ENCODE measurements at regions not wholly inside any gene's neighbourhood (a gene's known extent, or its start where the extent isn't known, plus 50 kb on each side); places are given as distances from the start of the nearest gene placed in this dataset.

DNA sequence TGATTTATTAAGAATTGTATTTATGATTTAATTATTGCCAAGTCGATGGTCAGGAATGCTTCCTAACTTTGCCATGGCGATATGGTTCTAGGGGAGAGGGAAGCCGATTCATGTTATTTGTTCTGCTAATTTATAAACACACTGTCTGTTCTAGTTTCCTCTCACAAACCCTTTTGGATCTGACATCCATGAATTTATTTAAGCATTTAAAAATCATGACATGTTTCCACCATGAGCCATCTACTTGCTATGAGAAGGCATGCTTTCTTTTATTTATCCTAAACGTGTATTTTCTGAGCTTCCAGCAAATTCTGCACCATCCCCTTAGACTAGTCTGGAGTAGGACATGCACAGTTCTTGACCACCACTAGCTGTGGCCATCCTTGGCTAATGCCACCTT lies 136.6 kb upstream of the STC2 start:
- no peak for TF ChIP-seq JUND (IDR thresholded peaks at IDR 0.05; ENCODE audit: low read length)
- TF ChIP-seq, protein P1, sequence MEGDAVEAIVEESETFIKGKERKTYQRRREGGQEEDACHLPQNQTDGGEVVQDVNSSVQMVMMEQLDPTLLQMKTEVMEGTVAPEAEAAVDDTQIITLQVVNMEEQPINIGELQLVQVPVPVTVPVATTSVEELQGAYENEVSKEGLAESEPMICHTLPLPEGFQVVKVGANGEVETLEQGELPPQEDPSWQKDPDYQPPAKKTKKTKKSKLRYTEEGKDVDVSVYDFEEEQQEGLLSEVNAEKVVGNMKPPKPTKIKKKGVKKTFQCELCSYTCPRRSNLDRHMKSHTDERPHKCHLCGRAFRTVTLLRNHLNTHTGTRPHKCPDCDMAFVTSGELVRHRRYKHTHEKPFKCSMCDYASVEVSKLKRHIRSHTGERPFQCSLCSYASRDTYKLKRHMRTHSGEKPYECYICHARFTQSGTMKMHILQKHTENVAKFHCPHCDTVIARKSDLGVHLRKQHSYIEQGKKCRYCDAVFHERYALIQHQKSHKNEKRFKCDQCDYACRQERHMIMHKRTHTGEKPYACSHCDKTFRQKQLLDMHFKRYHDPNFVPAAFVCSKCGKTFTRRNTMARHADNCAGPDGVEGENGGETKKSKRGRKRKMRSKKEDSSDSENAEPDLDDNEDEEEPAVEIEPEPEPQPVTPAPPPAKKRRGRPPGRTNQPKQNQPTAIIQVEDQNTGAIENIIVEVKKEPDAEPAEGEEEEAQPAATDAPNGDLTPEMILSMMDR (IDR thresholded peaks at IDR 0.05; ENCODE audit: control extremely low read depth in 1 of 3, insufficient read depth in 1 of 3, low read depth in 1 of 3, low read length in 3 of 3), result no peak
- TF ChIP-seq, protein P2, sequence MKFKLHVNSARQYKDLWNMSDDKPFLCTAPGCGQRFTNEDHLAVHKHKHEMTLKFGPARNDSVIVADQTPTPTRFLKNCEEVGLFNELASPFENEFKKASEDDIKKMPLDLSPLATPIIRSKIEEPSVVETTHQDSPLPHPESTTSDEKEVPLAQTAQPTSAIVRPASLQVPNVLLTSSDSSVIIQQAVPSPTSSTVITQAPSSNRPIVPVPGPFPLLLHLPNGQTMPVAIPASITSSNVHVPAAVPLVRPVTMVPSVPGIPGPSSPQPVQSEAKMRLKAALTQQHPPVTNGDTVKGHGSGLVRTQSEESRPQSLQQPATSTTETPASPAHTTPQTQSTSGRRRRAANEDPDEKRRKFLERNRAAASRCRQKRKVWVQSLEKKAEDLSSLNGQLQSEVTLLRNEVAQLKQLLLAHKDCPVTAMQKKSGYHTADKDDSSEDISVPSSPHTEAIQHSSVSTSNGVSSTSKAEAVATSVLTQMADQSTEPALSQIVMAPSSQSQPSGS (IDR thresholded peaks at IDR 0.05; ENCODE audit: low read length), result no peak
- no peak for TF ChIP-seq EZH2 (IDR thresholded peaks at IDR 0.05; ENCODE audit: low read depth, low read length, severe bottlenecking)
- no peak for TF ChIP-seq POLR2AphosphoS5 (IDR thresholded peaks at IDR 0.05; ENCODE audit: low read depth, low read length)
- no peak for TF ChIP-seq SP4 (IDR thresholded peaks at IDR 0.05; ENCODE audit: low read length)
- TF ChIP-seq FOSL1 (IDR thresholded peaks at IDR 0.05; ENCODE audit: insufficient read depth, low read depth, low read length), result no peak

Measured in H1 (cell line).